Stimulated activated effector memory CD8-positive, alpha-beta T cell treated with anti-CD3 and anti-CD28 coated beads, Interleukin-12 subunit alpha, Interleukin-12 subunit beta, amount 100 ng/mL, for 72 hours (primary cell): ENCODE measurements at regions not wholly inside any gene's neighbourhood (a gene's known extent, or its start where the extent isn't known, plus 50 kb on each side); places are given as distances from the start of the nearest gene placed in this dataset.
"Not testable (repeated sequence)": the region's sequence is repeated elsewhere in the genome, so short reads cannot be mapped to it uniquely, and the experiment has no call there.

ENCODE experiments used
- ATAC-seq: fragments of 150-1000 bp; cut with Tn5 transposase; 2 replicates; pipeline ENCODE4 v1.10.0; 2021
- DNase-seq, 2 donors: peaks; one replicate each; pipeline ENCODE4 v3.0.0; 2021 to 2022; ENCODE audit warnings: low spot score in 2 of 2
- H3K27ac Mint-ChIP-seq: one replicate; pipeline ENCODE4 v1.8.0; 2022; ENCODE audit warnings: mild to moderate bottlenecking, mixed read lengths
- H3K36me3 Mint-ChIP-seq: one replicate; pipeline ENCODE4 v1.8.0; 2022; ENCODE audit warnings: mild to moderate bottlenecking, mixed read lengths
- H3K4me1 Mint-ChIP-seq: one replicate; pipeline ENCODE4 v1.8.0; 2022; ENCODE audit warnings: mixed read lengths
- H3K4me3 Mint-ChIP-seq: one replicate; pipeline ENCODE4 v1.8.0; 2022; ENCODE audit warnings: mild to moderate bottlenecking, mixed read lengths
- H3K9me3 Mint-ChIP-seq: one replicate; pipeline ENCODE4 v1.8.0; 2022; ENCODE audit warnings: mixed read lengths

GRCh38 chr12:131552492-131552863 lies 158.4 kb upstream of the SFSWAP start:
- ATAC-seq: no peak
- no peaks in the 10 kb centered on the region for H3K36me3 Mint-ChIP-seq
- H3K4me1 Mint-ChIP-seq: no peaks in the 10 kb centered on the region
- no peak for DNase-seq
- H3K27ac Mint-ChIP-seq: no peak overlapping the region
- no peaks in the 10 kb centered on the region for H3K9me3 Mint-ChIP-seq
- H3K4me3 Mint-ChIP-seq: no peak overlapping the region

GRCh38 chr12:131553096-131553777 lies 157.7 kb upstream of the SFSWAP start:
- H3K4me1 Mint-ChIP-seq: no peaks in the 10 kb centered on the region
- ATAC-seq: no peak
- H3K4me3 Mint-ChIP-seq: no peak overlapping the region
- no peak for DNase-seq
- H3K36me3 Mint-ChIP-seq: no peaks in the 10 kb centered on the region
- H3K27ac Mint-ChIP-seq: no peak overlapping the region
- no peaks in the 10 kb centered on the region for H3K9me3 Mint-ChIP-seq

- no peak overlapping the region for H3K27ac Mint-ChIP-seq
- H3K4me3 Mint-ChIP-seq: no peak overlapping the region
- H3K4me1 Mint-ChIP-seq: no peaks in the 10 kb centered on the region
- no peak for ATAC-seq
- no peak for DNase-seq
- H3K9me3 Mint-ChIP-seq: no peaks in the 10 kb centered on the region
- H3K36me3 Mint-ChIP-seq: no peaks in the 10 kb centered on the region
Observed at GRCh38 chr12:131555197-131555846, 155.6 kb upstream of the SFSWAP start.

GRCh38 chr12:131555866-131556265 lies 155.0 kb upstream of the SFSWAP start:
- Mint-ChIP-seq H3K27ac (no peak overlapping the region), H3K36me3 (no peaks in the 10 kb centered on the region), H3K4me1 (no peaks in the 10 kb centered on the region), H3K4me3 (no peak overlapping the region), H3K9me3 (no peaks in the 10 kb centered on the region)
- ATAC-seq (no peak), DNase-seq (no peak)

GRCh38 chr12:131557078-131557709 lies 153.7 kb upstream of the SFSWAP start:
- no peak for ATAC-seq
- no peak overlapping the region for H3K4me3 Mint-ChIP-seq

GRCh38 chr12:131559517-131560516 lies 151.1 kb upstream of the SFSWAP start:
- no peaks in the 10 kb centered on the region for H3K4me1 Mint-ChIP-seq
- H3K9me3 Mint-ChIP-seq: no peaks in the 10 kb centered on the region
- H3K36me3 Mint-ChIP-seq: no peaks in the 10 kb centered on the region
- H3K4me3 Mint-ChIP-seq: no peak overlapping the region
- ATAC-seq (peak; percentile 55), DNase-seq (no peak)
- no peak overlapping the region for H3K27ac Mint-ChIP-seq

More at GRCh38 chr12:131557078-131557709, 153.7 kb upstream of the SFSWAP start:
- Mint-ChIP-seq H3K9me3 (no peaks in the 10 kb centered on the region), H3K36me3 (no peaks in the 10 kb centered on the region), H3K4me1 (no peaks in the 10 kb centered on the region), H3K27ac (no peak overlapping the region)
- no peak for DNase-seq

- Mint-ChIP-seq H3K36me3 (no peaks in the 10 kb centered on the region), H3K4me3 (no peak overlapping the region), H3K9me3 (no peaks in the 10 kb centered on the region), H3K27ac (no peak overlapping the region), H3K4me1 (no peaks in the 10 kb centered on the region)
- no peak for DNase-seq
- ATAC-seq: no peak
Observed at GRCh38 chr12:131561051-131561450, 149.8 kb upstream of the SFSWAP start.

- H3K9me3 Mint-ChIP-seq: no peaks in the 10 kb centered on the region
- H3K36me3 Mint-ChIP-seq: no peaks in the 10 kb centered on the region
- no peak overlapping the region for H3K27ac Mint-ChIP-seq
- ATAC-seq (no peak), DNase-seq (no peak)
- no peaks in the 10 kb centered on the region for H3K4me1 Mint-ChIP-seq
- H3K4me3 Mint-ChIP-seq: no peak overlapping the region
Observed at GRCh38 chr12:131561891-131562684, 148.8 kb upstream of the SFSWAP start.

- not testable (repeated sequence) for DNase-seq, H3K4me3 Mint-ChIP-seq, ATAC-seq, H3K9me3 Mint-ChIP-seq, H3K36me3 Mint-ChIP-seq, H3K4me1 Mint-ChIP-seq, H3K27ac Mint-ChIP-seq
Observed at GRCh38 chr12:131564138-131564727, 146.7 kb upstream of the SFSWAP start.

- H3K4me1 Mint-ChIP-seq: no peaks in the 10 kb centered on the region
- DNase-seq (no peak), ATAC-seq (no peak)
- no peaks in the 10 kb centered on the region for H3K36me3 Mint-ChIP-seq
- H3K9me3 Mint-ChIP-seq: no peaks in the 10 kb centered on the region
- H3K27ac Mint-ChIP-seq: no peak overlapping the region
- H3K4me3 Mint-ChIP-seq: no peak overlapping the region
Observed at GRCh38 chr12:131564845-131565244, 146.0 kb upstream of the SFSWAP start.

GRCh38 chr12:131565267-131566015 lies 145.4 kb upstream of the SFSWAP start:
- Mint-ChIP-seq H3K9me3 (no peaks in the 10 kb centered on the region), H3K36me3 (no peaks in the 10 kb centered on the region), H3K4me1 (no peaks in the 10 kb centered on the region), H3K4me3 (no peak overlapping the region), H3K27ac (no peak overlapping the region)
- no peak for DNase-seq
- ATAC-seq: no peak

- ATAC-seq: no peak
- Mint-ChIP-seq H3K36me3 (no peaks in the 10 kb centered on the region), H3K27ac (no peak overlapping the region), H3K4me3 (no peak overlapping the region), H3K4me1 (no peaks in the 10 kb centered on the region), H3K9me3 (no peaks in the 10 kb centered on the region)
- DNase-seq: no peak
Observed at GRCh38 chr12:131568336-131568735, 142.6 kb upstream of the SFSWAP start.

- DNase-seq: no peak
- no peaks in the 10 kb centered on the region for H3K4me1 Mint-ChIP-seq
- H3K9me3 Mint-ChIP-seq: no peaks in the 10 kb centered on the region
- H3K4me3 Mint-ChIP-seq: no peak overlapping the region
- no peak overlapping the region for H3K27ac Mint-ChIP-seq
- H3K36me3 Mint-ChIP-seq: no peaks in the 10 kb centered on the region
- ATAC-seq: no peak
Observed at GRCh38 chr12:131570596-131570995, 140.3 kb upstream of the SFSWAP start.

GRCh38 chr12:131571827-131572226 lies 139.1 kb upstream of the SFSWAP start:
- Mint-ChIP-seq H3K4me1 (no peaks in the 10 kb centered on the region), H3K9me3 (no peaks in the 10 kb centered on the region), H3K27ac (no peak overlapping the region), H3K4me3 (no peak overlapping the region), H3K36me3 (no peaks in the 10 kb centered on the region)
- ATAC-seq: no peak
- DNase-seq: no peak
